GM12875 (cell line): ENCODE measurements at regions not wholly inside any gene's neighbourhood (a gene's known extent, or its start where the extent isn't known, plus 50 kb on each side); places are given as distances from the start of the nearest gene placed in this dataset.

Experiments
- H3K4me3 ChIP-seq: one replicate; pipeline ENCODE4 v1.5.1; 2011; ENCODE audit warnings: low read depth, low read length, control low read depth
- TF ChIP-seq, protein P1 (sequence below): IDR thresholded peaks from 2 replicates; pipeline ENCODE4 v1.5.1; 2011; ENCODE audit warnings: low read depth, mild to moderate bottlenecking, control low read depth, inconsistent platforms, low read length, moderate library complexity, borderline replicate concordance; ENCODE audit not compliant: insufficient read depth

DNA sequence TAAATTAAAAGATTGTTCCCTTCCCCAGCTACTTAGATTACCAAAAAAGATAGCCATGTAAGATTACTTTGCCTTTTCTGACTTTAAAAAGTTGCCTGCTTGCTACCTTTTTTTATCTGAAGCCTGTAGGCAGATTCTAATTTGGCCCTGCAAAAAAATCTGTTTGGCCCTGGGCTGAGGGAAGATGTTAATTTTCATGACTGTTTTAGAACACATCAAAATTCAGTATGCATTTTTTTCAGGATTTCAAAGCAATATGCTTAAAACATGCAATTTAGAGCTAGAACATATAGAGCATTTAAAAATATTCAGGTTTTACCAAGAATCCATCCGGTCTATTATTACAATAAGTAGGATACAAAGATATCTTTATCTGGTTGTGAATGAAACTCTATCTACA, 563.6 kb downstream of the NR2F1-AS1 start:
- no peak overlapping the region for H3K4me3 ChIP-seq
- TF ChIP-seq, protein P1, sequence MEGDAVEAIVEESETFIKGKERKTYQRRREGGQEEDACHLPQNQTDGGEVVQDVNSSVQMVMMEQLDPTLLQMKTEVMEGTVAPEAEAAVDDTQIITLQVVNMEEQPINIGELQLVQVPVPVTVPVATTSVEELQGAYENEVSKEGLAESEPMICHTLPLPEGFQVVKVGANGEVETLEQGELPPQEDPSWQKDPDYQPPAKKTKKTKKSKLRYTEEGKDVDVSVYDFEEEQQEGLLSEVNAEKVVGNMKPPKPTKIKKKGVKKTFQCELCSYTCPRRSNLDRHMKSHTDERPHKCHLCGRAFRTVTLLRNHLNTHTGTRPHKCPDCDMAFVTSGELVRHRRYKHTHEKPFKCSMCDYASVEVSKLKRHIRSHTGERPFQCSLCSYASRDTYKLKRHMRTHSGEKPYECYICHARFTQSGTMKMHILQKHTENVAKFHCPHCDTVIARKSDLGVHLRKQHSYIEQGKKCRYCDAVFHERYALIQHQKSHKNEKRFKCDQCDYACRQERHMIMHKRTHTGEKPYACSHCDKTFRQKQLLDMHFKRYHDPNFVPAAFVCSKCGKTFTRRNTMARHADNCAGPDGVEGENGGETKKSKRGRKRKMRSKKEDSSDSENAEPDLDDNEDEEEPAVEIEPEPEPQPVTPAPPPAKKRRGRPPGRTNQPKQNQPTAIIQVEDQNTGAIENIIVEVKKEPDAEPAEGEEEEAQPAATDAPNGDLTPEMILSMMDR = no peak

DNA sequence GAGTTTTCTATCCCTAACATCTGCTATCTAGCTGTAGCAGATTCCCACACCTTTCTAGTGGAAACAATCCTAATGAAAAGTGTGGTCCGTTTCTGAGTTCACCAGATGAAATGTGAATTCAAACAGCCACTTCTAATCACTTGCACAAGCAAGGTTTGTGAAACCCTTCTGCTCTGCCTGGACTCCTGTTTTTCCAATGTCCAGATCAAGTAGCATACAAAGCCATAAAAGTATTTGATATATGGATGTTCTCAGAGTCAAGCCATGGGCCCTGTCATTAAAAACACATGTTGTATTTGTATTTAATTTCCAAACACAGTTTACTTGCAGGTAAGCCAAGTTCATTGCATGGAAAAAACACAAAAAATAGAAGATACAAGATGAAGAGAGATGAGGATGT, 570.4 kb downstream of the NR2F1-AS1 start:
- TF ChIP-seq, protein P1 = no peak
- H3K4me3 ChIP-seq = no peak overlapping the region

DNA sequence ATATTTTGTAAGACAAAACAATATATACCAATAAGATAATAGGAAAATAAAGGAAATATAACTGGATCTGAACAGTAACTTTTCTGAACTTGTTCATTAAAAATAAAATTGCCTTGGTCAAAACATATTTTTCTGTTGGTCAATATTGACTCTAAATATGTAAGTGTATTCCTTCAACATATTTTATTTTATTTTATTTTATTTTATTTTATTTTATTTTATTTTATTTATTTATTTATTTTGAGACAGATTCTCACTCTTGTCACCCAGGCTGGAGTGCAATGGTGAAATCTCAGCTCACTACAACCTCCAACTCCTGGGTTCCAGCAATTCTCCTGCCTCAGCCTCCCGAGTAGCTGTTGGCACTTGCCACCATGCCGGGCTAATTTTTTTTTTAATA, 571.0 kb downstream of the NR2F1-AS1 start:
- H3K4me3 ChIP-seq = no peak overlapping the region
- TF ChIP-seq, protein P1 = no peak

DNA sequence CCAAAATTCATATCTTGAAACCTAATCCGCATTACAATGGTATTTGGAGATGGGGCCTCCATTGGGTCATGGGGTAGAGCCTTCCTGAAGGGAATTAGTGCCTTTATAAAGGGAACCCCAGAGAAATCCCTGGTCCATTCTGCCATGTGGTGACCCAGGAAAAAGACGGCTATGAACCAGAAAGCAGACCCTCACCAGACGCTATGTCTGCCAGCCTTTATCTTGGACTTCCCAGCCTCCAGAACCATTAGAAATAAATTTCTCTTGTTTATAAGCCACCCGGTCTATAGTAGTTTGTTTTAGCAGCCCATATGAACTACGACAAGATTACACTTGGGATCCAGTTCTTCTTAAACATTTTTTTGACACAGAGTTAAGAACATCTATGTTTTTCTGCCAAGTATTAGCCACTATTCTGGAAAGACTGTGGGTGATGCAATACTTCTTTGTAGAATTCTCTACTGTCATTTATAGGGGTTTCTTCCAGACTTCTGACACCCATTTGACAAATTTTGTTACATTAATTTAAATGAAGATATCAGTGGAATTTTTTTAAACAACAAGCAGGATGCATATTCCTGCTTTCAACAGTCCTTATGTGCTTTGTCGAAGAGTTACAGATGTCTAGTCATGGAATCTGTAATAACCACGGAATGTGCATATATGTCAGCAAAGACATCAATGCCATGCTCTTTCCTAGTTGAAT, 572.4 kb downstream of the NR2F1-AS1 start:
- TF ChIP-seq, protein P1 = no peak
- H3K4me3 ChIP-seq = no peak overlapping the region

DNA sequence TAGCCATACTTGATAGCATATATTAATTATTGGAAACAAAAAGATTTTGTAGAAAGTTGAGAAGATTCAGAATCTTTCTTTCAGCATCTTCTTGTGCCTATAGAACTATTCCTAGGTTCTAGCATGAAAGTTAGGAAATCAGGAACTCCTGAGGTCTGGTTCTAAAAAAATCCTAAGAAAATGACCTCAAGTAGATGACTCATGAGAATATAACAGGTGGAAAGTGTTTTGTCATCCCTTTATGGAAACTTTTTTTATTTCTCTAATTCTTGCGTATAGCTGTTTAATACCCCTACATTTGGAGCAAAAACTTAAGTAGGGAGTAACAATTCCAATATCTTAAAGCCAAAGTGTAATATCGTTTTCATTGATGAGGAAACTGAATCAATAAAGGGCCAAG, 574.1 kb downstream of the NR2F1-AS1 start:
- TF ChIP-seq, protein P1 = no peak
- no peak overlapping the region for H3K4me3 ChIP-seq

DNA sequence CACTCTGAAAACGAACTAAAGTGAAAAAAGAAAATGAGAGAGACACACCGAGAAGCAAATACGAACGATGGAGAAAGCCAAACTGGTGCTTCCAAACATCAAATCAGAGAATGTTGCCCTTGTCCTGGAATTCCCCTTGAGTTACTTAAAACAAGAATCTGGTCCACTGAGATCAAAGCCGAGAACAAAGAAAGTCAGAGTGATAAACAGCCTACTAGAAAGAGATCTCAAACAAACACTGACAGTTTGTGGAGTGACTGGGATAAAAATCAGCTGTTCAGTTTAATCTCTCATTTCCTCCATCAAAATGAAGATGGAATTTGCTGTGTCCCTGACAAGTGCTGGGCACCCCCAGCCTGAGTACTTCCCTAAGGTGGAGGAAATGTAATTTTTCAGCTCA, 582.6 kb downstream of the NR2F1-AS1 start:
- no peak overlapping the region for H3K4me3 ChIP-seq
- TF ChIP-seq, protein P1 = no peak

DNA sequence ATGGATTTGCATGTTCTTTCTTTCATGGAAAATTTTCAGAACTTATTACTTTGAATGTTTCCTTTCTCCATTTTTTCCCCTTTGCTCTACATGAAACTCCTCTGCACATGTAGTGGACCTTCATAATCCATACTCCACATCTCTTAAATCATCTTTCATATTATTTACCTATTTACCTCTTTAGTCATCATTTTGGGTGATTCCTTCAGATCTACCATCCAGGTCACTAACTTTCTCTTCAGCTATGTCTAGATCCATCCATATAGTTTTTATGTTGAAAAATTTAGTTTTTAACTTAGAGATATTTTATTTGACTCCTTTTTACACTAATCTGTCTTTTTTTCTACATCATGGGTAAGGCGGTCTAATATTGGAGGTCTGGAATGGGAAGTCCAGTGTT, 586.6 kb downstream of the NR2F1-AS1 start:
- no peak overlapping the region for H3K4me3 ChIP-seq
- TF ChIP-seq, protein P1 = no peak
